Osteocyte (in vitro differentiated cells): ENCODE measurements at regions not wholly inside any gene's neighbourhood (a gene's known extent, or its start where the extent isn't known, plus 50 kb on each side); places are given as distances from the start of the nearest gene placed in this dataset.

ENCODE experiments used
- DNase-seq: peaks from one replicate; pipeline ENCODE4 v3.0.0; 2021; ENCODE audit warnings: mixed read lengths; ENCODE audit not compliant: unreplicated experiment; ENCODE audit errors: extremely low spot score
- H3K27ac Mint-ChIP-seq: one replicate; pipeline ENCODE4 v1.8.0; 2021; ENCODE audit warnings: mild to moderate bottlenecking, mixed read lengths; ENCODE audit not compliant: unreplicated experiment
- H3K27me3 Mint-ChIP-seq: one replicate; pipeline ENCODE4 v1.8.0; 2021; ENCODE audit warnings: mixed read lengths; ENCODE audit not compliant: unreplicated experiment
- H3K36me3 Mint-ChIP-seq: one replicate; pipeline ENCODE4 v1.8.0; 2021; ENCODE audit warnings: mixed read lengths; ENCODE audit not compliant: unreplicated experiment
- H3K4me1 Mint-ChIP-seq: one replicate; pipeline ENCODE4 v1.8.0; 2021; ENCODE audit warnings: mixed read lengths; ENCODE audit not compliant: unreplicated experiment
- H3K4me3 Mint-ChIP-seq: one replicate; pipeline ENCODE4 v1.8.0; 2021; ENCODE audit warnings: mild to moderate bottlenecking, moderate library complexity, mixed read lengths; ENCODE audit not compliant: unreplicated experiment
- H3K9me3 Mint-ChIP-seq: one replicate; pipeline ENCODE4 v1.8.0; 2021; ENCODE audit warnings: mixed read lengths; ENCODE audit not compliant: unreplicated experiment
- TF ChIP-seq, protein P1 (sequence below): fragments of 200-600 bp; sonication (generic); IDR thresholded peaks from 2 replicates; pipeline ENCODE4 v1.5.0; 2021; ENCODE audit warnings: antibody characterized with exemption, mild to moderate bottlenecking, moderate library complexity

DNA sequence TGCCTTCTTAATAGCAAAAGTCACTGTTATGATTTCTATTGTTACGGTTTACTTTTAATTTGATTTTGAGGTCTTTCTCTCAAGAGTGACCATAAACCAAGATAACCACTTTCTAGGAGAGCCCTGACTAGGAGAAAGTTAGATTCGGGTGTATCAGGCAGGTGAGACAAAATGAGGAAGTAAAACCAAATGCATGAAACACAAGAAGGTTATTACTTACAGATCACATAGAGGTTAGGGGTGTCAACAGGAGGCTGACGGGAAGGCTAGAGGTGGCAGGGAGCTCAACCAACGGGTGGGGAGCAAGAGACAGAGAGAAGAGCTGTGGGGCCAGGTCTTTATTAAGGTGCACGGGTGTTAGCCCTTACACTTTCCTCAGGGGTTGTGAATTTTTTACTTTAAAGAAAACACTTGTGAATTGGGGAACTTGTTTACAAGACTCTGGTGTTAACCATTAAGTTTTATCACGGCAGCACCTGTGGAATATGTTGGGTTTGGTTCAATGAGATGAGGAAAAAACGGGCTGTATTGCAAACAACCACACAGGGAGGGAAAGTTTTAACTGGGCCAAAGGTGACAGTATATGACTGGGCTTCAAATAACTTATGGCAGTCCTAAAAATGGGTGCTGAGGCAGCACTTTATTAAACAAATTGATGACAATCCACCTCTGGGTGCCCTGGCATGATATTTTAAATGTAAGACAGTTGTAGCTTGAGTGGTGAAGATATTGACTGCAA, 154.9 kb downstream of the SDHAF3 start:
- TF ChIP-seq, protein P1, sequence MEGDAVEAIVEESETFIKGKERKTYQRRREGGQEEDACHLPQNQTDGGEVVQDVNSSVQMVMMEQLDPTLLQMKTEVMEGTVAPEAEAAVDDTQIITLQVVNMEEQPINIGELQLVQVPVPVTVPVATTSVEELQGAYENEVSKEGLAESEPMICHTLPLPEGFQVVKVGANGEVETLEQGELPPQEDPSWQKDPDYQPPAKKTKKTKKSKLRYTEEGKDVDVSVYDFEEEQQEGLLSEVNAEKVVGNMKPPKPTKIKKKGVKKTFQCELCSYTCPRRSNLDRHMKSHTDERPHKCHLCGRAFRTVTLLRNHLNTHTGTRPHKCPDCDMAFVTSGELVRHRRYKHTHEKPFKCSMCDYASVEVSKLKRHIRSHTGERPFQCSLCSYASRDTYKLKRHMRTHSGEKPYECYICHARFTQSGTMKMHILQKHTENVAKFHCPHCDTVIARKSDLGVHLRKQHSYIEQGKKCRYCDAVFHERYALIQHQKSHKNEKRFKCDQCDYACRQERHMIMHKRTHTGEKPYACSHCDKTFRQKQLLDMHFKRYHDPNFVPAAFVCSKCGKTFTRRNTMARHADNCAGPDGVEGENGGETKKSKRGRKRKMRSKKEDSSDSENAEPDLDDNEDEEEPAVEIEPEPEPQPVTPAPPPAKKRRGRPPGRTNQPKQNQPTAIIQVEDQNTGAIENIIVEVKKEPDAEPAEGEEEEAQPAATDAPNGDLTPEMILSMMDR, result no peak
- Mint-ChIP-seq H3K4me3 (no peak overlapping the region), H3K27ac (no peak overlapping the region), H3K27me3 (peaks cover 7% of the 10 kb centered on the region), H3K36me3 (no peaks in the 10 kb centered on the region), H3K4me1 (no peaks in the 10 kb centered on the region), H3K9me3 (peaks cover 8% of the 10 kb centered on the region)
- DNase-seq, result no peak

DNA sequence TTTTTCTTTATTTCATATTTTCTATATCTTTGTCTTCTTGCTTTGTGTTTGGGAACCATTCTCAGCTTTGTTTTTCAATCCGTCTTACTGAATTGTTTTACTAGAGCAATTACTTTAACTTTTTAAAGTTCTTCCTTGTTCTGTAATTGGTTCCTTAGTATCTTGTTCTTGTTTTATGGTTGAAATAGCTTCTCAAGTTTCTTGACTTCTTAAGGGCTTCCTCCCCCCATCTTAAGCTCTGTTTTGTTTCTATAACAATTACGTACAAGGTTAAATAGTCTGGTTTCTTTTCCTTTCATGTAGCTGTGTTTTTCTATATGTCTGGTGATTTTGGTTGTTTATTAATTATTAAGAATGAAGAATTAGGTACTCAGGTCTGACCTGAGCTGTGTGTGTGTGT, 158.0 kb downstream of the SDHAF3 start:
- H3K36me3 Mint-ChIP-seq, result no peaks in the 10 kb centered on the region
- H3K9me3 Mint-ChIP-seq, result peaks cover 8% of the 10 kb centered on the region
- TF ChIP-seq, protein P1, result no peak
- H3K4me1 Mint-ChIP-seq, result no peaks in the 10 kb centered on the region
- no peak for DNase-seq
- no peak overlapping the region for H3K27ac Mint-ChIP-seq
- peaks cover 7% of the 10 kb centered on the region for H3K27me3 Mint-ChIP-seq
- no peak overlapping the region for H3K4me3 Mint-ChIP-seq

DNA sequence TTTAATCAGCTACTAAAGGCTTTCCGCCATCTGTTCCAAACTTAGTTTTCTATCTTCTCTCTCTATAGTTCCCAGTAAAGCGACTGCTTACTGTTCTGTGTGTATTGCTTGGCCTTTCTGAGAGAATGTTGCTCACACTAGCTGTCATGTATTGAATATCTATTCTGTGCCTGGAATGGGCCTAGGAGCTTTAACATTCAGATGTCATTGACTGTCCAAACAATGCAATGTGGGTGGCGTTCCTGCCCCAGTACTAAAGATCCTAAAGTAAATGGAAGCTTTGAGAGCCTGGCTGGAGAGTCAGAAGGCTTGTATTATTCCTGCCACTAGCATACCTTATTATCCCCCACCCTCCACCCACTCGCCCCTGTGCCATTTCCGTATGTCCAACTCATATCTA, 163.5 kb downstream of the SDHAF3 start:
- Mint-ChIP-seq H3K36me3 (no peaks in the 10 kb centered on the region), H3K27me3 (peaks cover 11% of the 10 kb centered on the region)
- TF ChIP-seq, protein P1, result no peak

DNA sequence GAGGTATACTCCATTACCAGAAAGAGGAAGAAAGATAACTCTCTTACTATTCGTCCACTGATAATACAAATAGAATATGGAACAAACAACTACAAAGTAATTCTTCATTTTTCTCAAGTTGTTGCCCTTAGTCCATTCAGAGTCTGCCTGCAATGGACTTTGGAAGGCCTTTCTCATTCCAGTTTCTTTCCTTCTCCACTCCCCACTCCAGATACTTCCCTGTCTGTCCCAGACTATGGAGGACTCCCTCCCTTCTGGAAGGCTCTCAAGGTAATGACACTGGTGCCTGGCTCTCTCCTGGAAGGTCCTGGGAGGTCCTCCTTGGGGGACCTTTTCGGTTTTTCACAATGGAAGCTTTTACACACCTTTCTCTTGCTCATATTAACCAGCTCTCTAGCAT, 167.8 kb downstream of the SDHAF3 start:
- Mint-ChIP-seq H3K4me3 (no peak overlapping the region), H3K27ac (no peak overlapping the region), H3K36me3 (no peaks in the 10 kb centered on the region), H3K27me3 (peaks cover 7% of the 10 kb centered on the region), H3K9me3 (no peaks in the 10 kb centered on the region), H3K4me1 (no peaks in the 10 kb centered on the region)
- no peak for DNase-seq
- TF ChIP-seq, protein P1, result no peak

More for the DNA sequence above, 163.5 kb downstream of the SDHAF3 start:
- DNase-seq, result no peak
- Mint-ChIP-seq H3K27ac (no peak overlapping the region), H3K4me3 (no peak overlapping the region), H3K4me1 (no peaks in the 10 kb centered on the region), H3K9me3 (no peaks in the 10 kb centered on the region)

DNA sequence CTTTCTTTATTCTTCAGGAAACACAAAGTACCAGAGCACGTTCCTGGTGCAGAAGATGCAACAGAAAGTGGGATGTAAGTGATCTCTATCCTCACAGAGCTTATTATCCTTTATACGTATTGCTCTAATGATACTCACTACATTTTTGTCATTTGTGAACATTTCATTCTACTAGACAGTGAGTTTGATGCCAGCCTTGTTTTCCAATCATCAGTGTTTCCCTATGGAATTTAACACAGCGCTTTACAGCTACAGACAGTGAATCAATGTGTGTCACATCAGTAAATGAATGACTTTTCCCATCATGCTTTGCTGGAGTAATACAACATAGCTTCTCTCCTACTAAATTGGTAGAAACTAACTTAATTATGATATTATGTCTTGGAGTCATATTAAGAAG, 175.5 kb downstream of the SDHAF3 start:
- no peaks in the 10 kb centered on the region for H3K4me1 Mint-ChIP-seq
- no peak for DNase-seq

More for the DNA sequence above, 175.5 kb downstream of the SDHAF3 start:
- no peaks in the 10 kb centered on the region for H3K27me3 Mint-ChIP-seq
- H3K9me3 Mint-ChIP-seq, result no peaks in the 10 kb centered on the region
- H3K36me3 Mint-ChIP-seq, result no peaks in the 10 kb centered on the region
- H3K27ac Mint-ChIP-seq, result no peak overlapping the region
- TF ChIP-seq, protein P1, result no peak
- H3K4me3 Mint-ChIP-seq, result no peak overlapping the region
